Astrocyte of the spinal cord (primary cell): ENCODE measurements at regions not wholly inside any gene's neighbourhood (a gene's known extent, or its start where the extent isn't known, plus 50 kb on each side); places are given as distances from the start of the nearest gene placed in this dataset.

Experiments used
- DNase-seq: peaks from one replicate; pipeline ENCODE4 v3.0.0; 2011; ENCODE audit warnings: low read depth, low spot score
- H3K4me3 ChIP-seq: 2 replicates; pipeline ENCODE4 v1.5.1; 2011; ENCODE audit warnings: low read depth, mild to moderate bottlenecking, low read length, moderate library complexity
- CTCF ChIP-seq: IDR thresholded peaks from 2 replicates; pipeline ENCODE4 v1.5.1; 2012; ENCODE audit warnings: low read depth, mild to moderate bottlenecking, low read length, inconsistent platforms
- in situ Hi-C: cut with HindIII; loops from 2 replicates; pipeline ENCODE4 v1.10.0; 2017; ENCODE audit warnings: low sequenced_read_pairs

DNA sequence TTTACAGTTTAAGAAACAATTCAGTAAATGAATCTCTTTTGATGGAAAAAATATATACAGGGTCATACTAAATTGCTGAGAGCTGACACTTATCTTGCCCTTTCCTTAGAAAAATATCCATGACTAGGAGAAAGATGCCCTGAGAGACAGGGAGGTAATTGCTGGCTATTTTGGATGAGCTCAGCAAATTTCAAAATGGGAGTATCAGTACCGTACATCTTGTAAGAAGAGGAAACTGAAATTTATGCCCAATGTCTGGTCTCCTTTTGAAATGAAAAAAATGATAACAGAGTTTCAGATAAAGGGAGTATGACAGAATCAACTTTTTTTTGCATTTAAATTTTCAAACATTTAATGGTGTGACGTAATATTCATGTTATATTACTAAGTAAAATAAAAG lies 415.8 kb upstream of the CDH10 start:
- in situ Hi-C loops, result no loop called here
- DNase-seq, result no peak
- H3K4me3 ChIP-seq, result no peak overlapping the region
- TF ChIP-seq CTCF, result no peak

DNA sequence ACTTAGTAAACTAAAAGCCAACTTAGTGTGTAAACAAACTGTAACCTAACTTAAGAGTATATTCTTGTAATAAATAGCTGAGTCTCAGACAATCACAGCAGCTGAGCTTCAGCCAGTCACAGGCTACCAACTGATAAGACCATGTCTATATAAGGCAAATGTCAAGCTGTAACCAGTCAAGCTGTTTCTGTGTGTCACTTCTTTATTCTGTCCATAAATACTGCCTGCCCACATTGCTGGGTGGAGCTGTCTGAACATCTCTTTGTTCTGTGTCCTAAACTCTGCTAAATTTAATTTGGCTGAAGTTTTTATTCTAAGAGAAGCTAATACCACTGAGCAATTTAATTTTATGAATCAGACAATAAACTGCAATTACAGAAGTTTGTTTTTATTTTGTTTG lies 412.1 kb upstream of the CDH10 start:
- H3K4me3 ChIP-seq, result no peak overlapping the region
- in situ Hi-C loops, result no loop called here
- DNase-seq, result no peak
- TF ChIP-seq CTCF, result no peak

DNA sequence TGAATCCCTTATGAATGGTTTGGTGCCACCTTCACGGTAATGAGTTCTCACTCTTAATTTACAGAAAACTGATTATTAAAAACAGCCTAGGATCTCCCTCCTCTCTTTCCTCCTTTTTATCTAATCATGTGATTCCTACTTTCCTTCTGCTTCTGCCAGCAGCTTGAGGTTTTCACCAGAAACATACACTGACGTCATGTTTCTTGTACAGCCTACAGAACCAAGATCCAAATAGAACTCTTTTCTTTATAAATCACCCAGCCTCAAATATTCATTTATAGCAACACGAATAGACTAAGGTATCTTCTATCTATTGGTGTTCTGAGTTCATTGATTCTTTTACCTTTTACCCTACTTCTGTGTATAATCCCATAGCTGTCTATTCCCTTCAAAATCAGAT lies 388.9 kb upstream of the CDH10 start:
- TF ChIP-seq CTCF, result no peak
- in situ Hi-C loops, result no loop called here
- no peak overlapping the region for H3K4me3 ChIP-seq
- DNase-seq, result no peak

DNA sequence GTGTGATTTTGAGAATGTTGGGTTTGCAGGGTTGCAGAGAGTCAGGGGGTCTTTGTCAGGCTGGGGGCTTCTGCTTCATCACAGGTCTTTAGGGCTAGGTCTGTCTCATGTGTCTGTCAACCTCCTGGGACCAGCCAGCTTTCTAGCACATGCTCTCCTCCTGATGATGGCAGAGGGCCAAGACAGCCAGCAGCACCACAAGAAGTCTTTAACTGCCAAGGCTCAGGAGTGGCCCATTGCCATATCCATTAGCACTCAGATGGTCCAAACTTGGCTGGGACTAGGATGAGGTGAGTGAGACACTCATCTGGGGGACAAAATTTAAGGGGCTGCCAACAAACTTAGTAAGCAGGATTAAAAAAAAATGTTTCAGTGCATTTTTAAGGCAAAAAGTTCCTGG lies 384.2 kb upstream of the CDH10 start:
- DNase-seq, result peak; percentile 9
- no peak for TF ChIP-seq CTCF
- in situ Hi-C loops, result no loop called here
- no peak overlapping the region for H3K4me3 ChIP-seq

DNA sequence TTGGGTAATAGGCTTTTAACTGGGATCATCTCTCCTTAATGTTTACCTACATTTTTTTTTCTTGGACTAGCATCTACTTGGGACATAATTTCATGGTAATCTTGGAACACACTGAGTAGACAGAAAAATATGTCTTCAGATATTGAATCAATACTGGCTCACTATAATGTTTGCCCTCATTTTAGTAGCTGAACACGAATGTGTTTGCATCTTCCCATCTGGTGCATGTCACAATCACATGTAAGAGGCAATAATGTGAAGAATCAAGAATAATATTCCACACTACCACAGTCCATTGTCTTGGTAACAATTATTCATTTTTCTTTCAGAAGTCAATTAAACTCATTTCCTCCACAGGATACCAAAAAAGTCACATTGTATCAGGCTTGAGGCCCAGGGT lies 382.7 kb upstream of the CDH10 start:
- DNase-seq, result no peak
- TF ChIP-seq CTCF, result no peak
- in situ Hi-C loops, result no loop called here
- no peak overlapping the region for H3K4me3 ChIP-seq

DNA sequence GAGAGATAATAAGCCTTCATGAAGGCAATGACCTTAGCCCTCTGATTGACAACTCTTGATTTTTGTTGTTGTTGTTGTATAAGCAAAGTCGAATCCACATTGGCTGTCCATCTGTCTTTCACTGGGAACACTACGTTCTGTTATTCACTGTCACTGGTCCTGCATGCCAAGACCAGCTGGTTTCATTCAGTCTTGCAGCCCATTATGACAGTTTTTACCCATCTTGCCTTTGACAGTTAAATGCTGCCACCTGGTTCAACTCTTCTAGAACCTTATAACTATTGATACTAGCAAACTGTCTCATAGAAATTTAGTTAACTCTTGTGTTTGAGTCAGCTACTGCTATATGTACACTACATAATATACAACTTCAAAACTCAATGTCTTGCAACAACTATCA lies 382.3 kb upstream of the CDH10 start:
- H3K4me3 ChIP-seq, result no peak overlapping the region
- no peak for TF ChIP-seq CTCF
- DNase-seq, result no peak
- in situ Hi-C loops, result no loop called here

GRCh38 chr5:25025831-25026230 lies 381.1 kb upstream of the CDH10 start:
- H3K4me3 ChIP-seq, result no peak overlapping the region
- no peak for TF ChIP-seq CTCF
- in situ Hi-C loops, result no loop called here
- no peak for DNase-seq
